Skeletal muscle satellite cell (primary cell): ENCODE measurements at regions not wholly inside any gene's neighbourhood (a gene's known extent, or its start where the extent isn't known, plus 50 kb on each side); places are given as distances from the start of the nearest gene placed in this dataset.

Source experiments
- H3K27me3 ChIP-seq: 2 replicates; pipeline ENCODE4 v1.7.0; 2013; ENCODE audit warnings: low read length; ENCODE audit not compliant: control insufficient read depth, insufficient read depth
- H3K36me3 ChIP-seq: 2 replicates; pipeline ENCODE4 v1.7.0; 2013; ENCODE audit warnings: mild to moderate bottlenecking, control low read depth, low read length; ENCODE audit not compliant: insufficient read depth
- H3K4me1 ChIP-seq: 2 replicates; pipeline ENCODE4 v1.7.0; 2013; ENCODE audit warnings: low read length; ENCODE audit not compliant: control insufficient read depth, insufficient read depth
- H3K4me2 ChIP-seq: 2 replicates; pipeline ENCODE4 v1.7.0; 2013; ENCODE audit warnings: mild to moderate bottlenecking, low read length
- H3K4me3 ChIP-seq: 2 replicates; pipeline ENCODE4 v1.7.0; 2013; ENCODE audit warnings: low read length
- H3K9ac ChIP-seq: 2 replicates; pipeline ENCODE4 v1.7.0; 2013; ENCODE audit warnings: mild to moderate bottlenecking, low read depth, low read length, moderate library complexity
- H3K9me3 ChIP-seq: replicated peaks from 2 replicates; pipeline ENCODE4 v1.7.0; 2013; ENCODE audit warnings: mild to moderate bottlenecking, control low read depth, low read length

- H3K9me3 ChIP-seq = no peaks in the 10 kb centered on the region
- H3K4me3 ChIP-seq = no peak overlapping the region
- no peaks in the 10 kb centered on the region for H3K36me3 ChIP-seq
- H3K4me1 ChIP-seq = peaks cover 31% of the 10 kb centered on the region
- no peak overlapping the region for H3K9ac ChIP-seq
- no peaks in the 10 kb centered on the region for H3K27me3 ChIP-seq
- peak overlapping the region; percentile 11 for H3K4me2 ChIP-seq
Observed at GRCh38 chr11:113553235-113553634, 78.0 kb upstream of the DRD2 start.

DNA sequence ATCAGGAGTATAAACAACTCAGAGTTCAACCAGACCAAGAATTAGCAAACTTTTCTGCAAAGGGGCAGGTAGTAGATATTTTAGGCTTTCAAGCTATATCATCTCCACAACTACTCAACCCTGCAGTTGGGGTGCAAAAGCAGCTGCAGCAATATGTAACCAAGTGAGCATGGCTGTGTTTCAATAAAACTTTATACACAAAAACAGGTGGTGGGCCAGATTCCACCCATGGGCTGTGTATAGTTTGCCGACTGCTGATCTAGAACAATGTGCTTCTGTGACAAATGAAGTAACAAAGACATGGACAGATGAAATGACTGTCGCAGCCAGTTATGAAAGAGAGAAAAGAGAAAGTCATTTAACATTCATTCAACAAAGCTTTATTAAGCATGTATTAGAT lies 77.1 kb upstream of the DRD2 start:
- no peaks in the 10 kb centered on the region for H3K36me3 ChIP-seq
- H3K9ac ChIP-seq = no peak overlapping the region
- H3K4me1 ChIP-seq = peaks cover 37% of the 10 kb centered on the region

GRCh38 chr11:113551645-113552044 lies 76.4 kb upstream of the DRD2 start:
- peaks cover 41% of the 10 kb centered on the region for H3K4me1 ChIP-seq
- no peaks in the 10 kb centered on the region for H3K27me3 ChIP-seq
- no peak overlapping the region for H3K4me3 ChIP-seq

More for the DNA sequence above, 77.1 kb upstream of the DRD2 start:
- Histone ChIP-seq H3K27me3 (no peaks in the 10 kb centered on the region), H3K4me2 (no peak overlapping the region), H3K9me3 (no peaks in the 10 kb centered on the region), H3K4me3 (no peak overlapping the region)

DNA sequence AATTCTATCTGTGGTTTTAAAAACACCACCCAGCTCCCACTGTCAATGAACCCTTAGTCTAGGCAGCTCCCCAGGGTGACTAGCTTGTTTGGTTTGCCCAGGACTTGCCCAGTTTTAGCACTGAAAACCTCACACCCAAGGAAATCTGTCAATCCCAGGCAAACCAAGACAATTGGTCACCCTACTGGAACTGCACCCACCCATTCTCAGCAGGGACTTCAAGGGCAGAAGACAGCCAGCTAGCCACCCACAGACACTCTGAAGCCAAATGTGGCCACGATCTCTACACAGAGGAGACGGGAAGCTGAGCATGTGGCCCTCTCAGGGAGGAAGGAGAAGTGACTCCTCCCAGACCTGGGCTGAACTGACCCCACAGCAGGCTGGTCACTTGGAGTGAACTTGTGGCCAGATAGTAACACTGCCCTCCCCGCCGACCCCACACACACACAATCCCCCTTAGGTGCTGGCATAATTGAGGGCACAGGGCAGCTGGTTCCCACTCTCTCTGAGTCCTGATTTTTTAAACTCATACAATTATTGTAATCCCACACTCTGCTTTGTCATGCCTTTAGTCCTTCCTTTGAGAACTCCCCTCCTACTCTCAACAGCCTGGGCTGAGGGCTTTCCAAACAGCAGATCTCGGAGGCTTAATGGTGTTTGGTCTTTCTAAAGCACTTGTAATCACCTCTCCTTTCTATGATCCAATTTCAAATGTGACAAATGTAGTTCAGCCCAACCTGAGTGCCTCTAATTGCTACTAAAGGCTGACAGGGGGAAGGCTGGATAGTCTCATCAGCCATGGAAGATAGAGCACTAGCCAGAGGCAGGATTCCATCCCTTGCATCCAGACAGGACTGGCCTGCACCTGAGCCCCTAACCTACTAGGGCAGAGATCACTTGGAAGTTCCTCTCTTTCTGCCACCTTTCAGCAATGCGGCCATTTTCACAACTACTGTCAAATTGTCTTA lies 74.7 kb upstream of the DRD2 start:
- Histone ChIP-seq H3K36me3 (no peaks in the 10 kb centered on the region), H3K27me3 (no peaks in the 10 kb centered on the region), H3K9ac (no peak overlapping the region), H3K4me2 (no peak overlapping the region), H3K4me1 (peaks cover 43% of the 10 kb centered on the region), H3K4me3 (no peak overlapping the region), H3K9me3 (no peaks in the 10 kb centered on the region)

More at GRCh38 chr11:113551645-113552044, 76.4 kb upstream of the DRD2 start:
- Histone ChIP-seq H3K9ac (no peak overlapping the region), H3K36me3 (no peaks in the 10 kb centered on the region), H3K4me2 (no peak overlapping the region), H3K9me3 (no peaks in the 10 kb centered on the region)

GRCh38 chr11:113549061-113549460 lies 73.9 kb upstream of the DRD2 start:
- no peaks in the 10 kb centered on the region for H3K27me3 ChIP-seq
- H3K36me3 ChIP-seq = no peaks in the 10 kb centered on the region
- no peak overlapping the region for H3K4me3 ChIP-seq
- no peaks in the 10 kb centered on the region for H3K9me3 ChIP-seq
- no peak overlapping the region for H3K4me2 ChIP-seq
- peaks cover 36% of the 10 kb centered on the region for H3K4me1 ChIP-seq
- H3K9ac ChIP-seq = no peak overlapping the region

DNA sequence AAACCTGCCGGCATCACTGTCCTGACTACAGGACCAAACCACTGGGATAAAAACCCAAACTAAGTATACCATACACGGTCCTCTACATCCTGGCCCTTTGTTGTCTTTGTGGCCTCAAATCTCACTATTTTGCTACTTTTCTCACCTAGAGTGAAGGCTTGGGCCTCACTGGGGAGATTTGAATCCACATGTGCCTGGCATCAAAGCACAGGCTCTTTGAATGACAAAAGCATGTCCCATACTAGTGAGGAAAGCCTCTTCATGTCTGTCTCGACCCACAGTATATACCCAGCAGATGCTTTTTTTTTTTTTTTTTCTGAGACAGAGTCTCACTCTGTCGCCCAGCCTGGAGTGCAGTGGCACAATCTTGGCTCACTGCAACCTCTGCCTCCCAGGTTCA lies 72.5 kb upstream of the DRD2 start:
- H3K36me3 ChIP-seq = no peaks in the 10 kb centered on the region
- no peak overlapping the region for H3K4me3 ChIP-seq
- H3K27me3 ChIP-seq = no peaks in the 10 kb centered on the region
- H3K9me3 ChIP-seq = no peaks in the 10 kb centered on the region
- no peak overlapping the region for H3K4me2 ChIP-seq
- peaks cover 26% of the 10 kb centered on the region for H3K4me1 ChIP-seq
- H3K9ac ChIP-seq = no peak overlapping the region

- Histone ChIP-seq H3K36me3 (no peaks in the 10 kb centered on the region), H3K4me3 (no peak overlapping the region), H3K9me3 (no peaks in the 10 kb centered on the region), H3K27me3 (no peaks in the 10 kb centered on the region), H3K4me1 (peaks cover 21% of the 10 kb centered on the region), H3K9ac (no peak overlapping the region), H3K4me2 (no peak overlapping the region)
Observed at GRCh38 chr11:113546757-113547507, 71.7 kb upstream of the DRD2 start.

DNA sequence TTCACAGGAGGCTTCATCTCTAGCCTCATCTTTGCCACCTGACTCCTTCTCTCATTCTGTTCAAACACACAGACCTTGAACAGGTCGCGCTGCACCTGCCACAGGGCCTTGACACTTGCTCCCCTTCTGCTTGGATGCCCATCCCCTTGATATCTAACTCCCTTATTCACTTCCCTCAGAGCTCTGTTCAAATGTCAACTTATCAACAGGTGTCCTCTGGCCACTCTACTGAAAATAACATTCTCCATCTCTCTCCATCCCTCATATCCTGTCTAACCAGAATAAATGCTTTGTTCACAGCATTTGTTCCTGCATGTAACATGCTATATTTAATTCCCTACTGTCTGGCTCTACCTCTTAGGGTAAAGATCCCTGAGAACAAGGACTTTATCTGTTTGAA lies 67.2 kb upstream of the DRD2 start:
- H3K4me1 ChIP-seq = peaks cover 7% of the 10 kb centered on the region
- no peak overlapping the region for H3K4me2 ChIP-seq
- H3K4me3 ChIP-seq = no peak overlapping the region
- H3K9ac ChIP-seq = no peak overlapping the region
- H3K9me3 ChIP-seq = no peaks in the 10 kb centered on the region
- no peaks in the 10 kb centered on the region for H3K36me3 ChIP-seq
- peaks cover 9% of the 10 kb centered on the region for H3K27me3 ChIP-seq

GRCh38 chr11:113540416-113541330 lies 65.5 kb upstream of the DRD2 start:
- Histone ChIP-seq H3K9ac (no peak overlapping the region), H3K36me3 (no peaks in the 10 kb centered on the region), H3K27me3 (peaks cover 15% of the 10 kb centered on the region), H3K9me3 (no peaks in the 10 kb centered on the region), H3K4me3 (no peak overlapping the region), H3K4me1 (no peaks in the 10 kb centered on the region), H3K4me2 (no peak overlapping the region)

GRCh38 chr11:113538451-113539412 lies 63.5 kb upstream of the DRD2 start:
- Histone ChIP-seq H3K4me3 (no peak overlapping the region), H3K4me2 (no peak overlapping the region), H3K9me3 (no peaks in the 10 kb centered on the region), H3K27me3 (peaks cover 23% of the 10 kb centered on the region), H3K9ac (no peak overlapping the region), H3K4me1 (no peaks in the 10 kb centered on the region), H3K36me3 (no peaks in the 10 kb centered on the region)
